IPS-15b (cell line): ENCODE measurements at regions not wholly inside any gene's neighbourhood (a gene's known extent, or its start where the extent isn't known, plus 50 kb on each side); places are given as distances from the start of the nearest gene placed in this dataset.

ENCODE experiments used
- H3K27me3 ChIP-seq: one replicate; pipeline ENCODE4 v1.6.1; 2013; ENCODE audit warnings: low read length; ENCODE audit not compliant: control insufficient read depth, insufficient read depth
- H3K36me3 ChIP-seq: one replicate; pipeline ENCODE4 v1.6.1; 2013; ENCODE audit warnings: low read length; ENCODE audit not compliant: control insufficient read depth, insufficient read depth
- H3K4me1 ChIP-seq: one replicate; pipeline ENCODE4 v1.6.1; 2013; ENCODE audit warnings: mild to moderate bottlenecking, low read length; ENCODE audit not compliant: control insufficient read depth, insufficient read depth
- H3K4me3 ChIP-seq: one replicate; pipeline ENCODE4 v1.5.1; 2013; ENCODE audit warnings: low read depth, low read length
- H3K9ac ChIP-seq: one replicate; pipeline ENCODE4 v1.6.1; 2013; ENCODE audit warnings: low read depth, mild to moderate bottlenecking, low read length
- H3K9me3 ChIP-seq: one replicate; pipeline ENCODE4 v1.6.1; 2013; ENCODE audit warnings: mild to moderate bottlenecking, low read length; ENCODE audit not compliant: control insufficient read depth, insufficient read depth

GRCh38 chr19:30228835-30229524, 143.2 kb upstream of the ZNF536 start:
- H3K4me3 ChIP-seq = peak overlapping the region; percentile 59
- H3K27me3 ChIP-seq = peaks cover 67% of the 10 kb centered on the region
- H3K9ac ChIP-seq = no peak overlapping the region
- peaks cover 18% of the 10 kb centered on the region for H3K4me1 ChIP-seq
- H3K9me3 ChIP-seq = no peaks in the 10 kb centered on the region
- H3K36me3 ChIP-seq = no peaks in the 10 kb centered on the region

- Histone ChIP-seq H3K27me3 (peaks cover 61% of the 10 kb centered on the region), H3K4me3 (peak overlapping the region; percentile 8), H3K9ac (no peak overlapping the region), H3K9me3 (no peaks in the 10 kb centered on the region), H3K4me1 (peaks cover 13% of the 10 kb centered on the region), H3K36me3 (no peaks in the 10 kb centered on the region)
Measured at GRCh38 chr19:30229525-30230174, 142.5 kb upstream of the ZNF536 start.

DNA sequence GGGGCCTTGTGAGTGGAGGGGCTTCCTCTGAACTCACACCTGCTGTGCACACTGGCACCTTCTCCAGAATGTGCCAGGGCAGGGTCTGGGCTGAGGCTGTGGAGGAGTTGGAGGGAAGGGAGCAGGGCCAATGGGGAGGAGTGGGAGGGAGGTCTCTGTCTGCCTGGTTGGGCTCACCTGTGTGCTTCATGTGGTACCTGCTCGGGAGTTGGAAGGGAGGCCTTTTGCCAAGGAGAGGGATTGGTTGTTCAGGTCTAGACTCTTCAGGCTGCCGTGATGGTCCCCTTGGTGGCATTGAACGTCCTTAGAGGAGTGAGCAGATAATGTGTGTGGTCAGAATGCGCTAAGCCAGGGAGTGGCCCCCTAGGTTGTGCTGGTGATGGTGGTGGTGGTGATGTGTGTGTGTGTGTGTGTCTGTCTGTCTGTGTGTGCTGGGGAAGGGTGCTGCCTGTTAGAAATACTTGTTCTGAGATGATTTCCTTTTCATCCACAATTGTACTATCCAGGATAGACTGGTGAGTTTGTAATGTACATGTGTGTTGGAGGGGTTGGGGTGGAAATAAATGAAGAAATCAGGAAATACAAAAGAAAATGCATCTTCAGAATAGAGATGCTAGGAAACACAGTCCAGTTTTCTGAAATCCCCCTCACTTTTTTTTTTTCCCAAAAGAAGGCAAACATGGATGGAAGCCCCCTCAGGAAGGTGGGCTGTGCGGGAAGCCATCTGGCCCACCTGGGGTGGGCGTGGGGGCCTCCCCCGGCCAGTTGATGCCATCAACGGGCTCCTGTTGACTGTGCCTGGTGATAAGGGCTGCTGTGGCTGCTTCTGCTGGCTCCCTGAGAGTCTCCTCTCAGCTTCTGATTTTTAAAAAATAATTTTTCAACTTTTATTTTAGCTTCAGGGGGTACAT, 140.5 kb upstream of the ZNF536 start:
- Histone ChIP-seq H3K4me3 (no peak overlapping the region), H3K27me3 (peaks cover 47% of the 10 kb centered on the region), H3K9ac (no peak overlapping the region)

GRCh38 chr19:30233375-30233774, 138.8 kb upstream of the ZNF536 start:
- Histone ChIP-seq H3K36me3 (no peaks in the 10 kb centered on the region), H3K9me3 (no peaks in the 10 kb centered on the region), H3K9ac (no peak overlapping the region), H3K4me3 (no peak overlapping the region), H3K27me3 (peaks cover 34% of the 10 kb centered on the region), H3K4me1 (peaks cover 8% of the 10 kb centered on the region)

More for the DNA sequence above, 140.5 kb upstream of the ZNF536 start:
- H3K36me3 ChIP-seq = no peaks in the 10 kb centered on the region
- peaks cover 8% of the 10 kb centered on the region for H3K4me1 ChIP-seq
- H3K9me3 ChIP-seq = no peaks in the 10 kb centered on the region

DNA sequence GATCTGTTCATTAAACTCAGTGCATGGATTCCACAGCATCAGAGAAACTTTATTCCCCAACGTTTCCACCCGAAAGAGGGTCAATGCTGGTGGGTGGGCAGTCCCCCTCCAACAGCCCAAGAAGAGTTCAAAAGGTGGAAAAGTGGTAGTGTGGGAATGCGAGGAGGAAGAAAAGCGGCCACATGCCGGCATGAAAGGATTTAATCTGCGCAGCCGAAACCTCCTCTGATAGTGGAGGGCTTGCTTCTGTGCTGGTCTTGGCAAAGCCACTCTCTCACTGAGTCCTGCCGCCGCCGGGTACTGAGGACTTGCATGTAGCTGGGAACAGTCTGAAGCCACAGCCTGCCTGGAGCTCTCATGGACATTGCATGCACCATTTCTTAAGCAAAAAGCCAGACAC, 136.2 kb upstream of the ZNF536 start:
- Histone ChIP-seq H3K4me1 (no peaks in the 10 kb centered on the region), H3K4me3 (no peak overlapping the region), H3K9ac (no peak overlapping the region), H3K27me3 (peaks cover 11% of the 10 kb centered on the region), H3K9me3 (no peaks in the 10 kb centered on the region), H3K36me3 (no peaks in the 10 kb centered on the region)

GRCh38 chr19:30236587-30236986, 135.6 kb upstream of the ZNF536 start:
- H3K4me3 ChIP-seq = no peak overlapping the region
- H3K4me1 ChIP-seq = no peaks in the 10 kb centered on the region
- no peak overlapping the region for H3K9ac ChIP-seq
- H3K9me3 ChIP-seq = no peaks in the 10 kb centered on the region
- no peaks in the 10 kb centered on the region for H3K36me3 ChIP-seq
- peaks cover 4% of the 10 kb centered on the region for H3K27me3 ChIP-seq

DNA sequence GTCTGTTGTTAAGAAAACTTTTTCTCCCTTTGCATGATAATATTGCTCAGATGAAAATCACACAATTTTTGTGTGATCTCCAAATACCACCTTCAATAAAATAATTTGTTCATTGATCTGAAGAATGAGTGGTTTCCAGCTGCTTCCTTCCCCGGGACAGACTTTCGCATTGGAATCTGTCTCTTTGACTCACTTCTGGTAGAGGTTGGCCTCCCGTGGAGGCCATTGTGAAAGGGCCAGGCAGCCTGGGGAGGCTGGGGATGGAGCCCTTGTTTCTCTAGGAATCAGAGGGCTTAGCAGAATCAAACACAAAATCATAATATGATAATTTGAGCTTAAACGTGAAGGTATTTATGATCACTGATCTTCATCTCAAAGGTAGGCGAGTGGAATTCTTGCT, 135.0 kb upstream of the ZNF536 start:
- no peaks in the 10 kb centered on the region for H3K9me3 ChIP-seq
- no peaks in the 10 kb centered on the region for H3K4me1 ChIP-seq
- no peak overlapping the region for H3K9ac ChIP-seq
- peaks cover 4% of the 10 kb centered on the region for H3K27me3 ChIP-seq
- no peak overlapping the region for H3K4me3 ChIP-seq
- no peaks in the 10 kb centered on the region for H3K36me3 ChIP-seq

GRCh38 chr19:30240904-30241695, 131.1 kb upstream of the ZNF536 start:
- no peaks in the 10 kb centered on the region for H3K9me3 ChIP-seq
- H3K27me3 ChIP-seq = no peaks in the 10 kb centered on the region
- H3K36me3 ChIP-seq = no peaks in the 10 kb centered on the region
- no peak overlapping the region for H3K4me3 ChIP-seq
- H3K9ac ChIP-seq = no peak overlapping the region
- no peaks in the 10 kb centered on the region for H3K4me1 ChIP-seq

DNA sequence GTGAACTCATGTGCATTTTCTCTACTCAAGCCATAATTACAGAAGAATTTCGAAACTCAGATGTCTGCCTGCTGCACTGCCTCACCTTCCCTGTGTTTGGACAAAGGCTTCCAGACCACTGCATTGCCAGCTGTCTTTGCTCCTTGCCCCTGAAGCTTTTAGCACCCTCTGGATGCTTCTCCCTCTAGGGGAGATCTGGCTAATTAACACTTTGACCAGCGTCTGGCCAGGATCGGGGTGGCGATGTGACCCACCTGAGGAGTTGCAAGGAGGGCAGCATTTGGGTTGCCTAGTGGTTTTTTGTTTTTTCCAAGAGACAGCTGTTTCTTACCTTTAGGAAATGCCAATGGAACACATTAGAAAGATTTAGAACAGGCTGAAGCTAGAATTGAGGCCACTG, 127.7 kb upstream of the ZNF536 start:
- no peak overlapping the region for H3K4me3 ChIP-seq
- no peaks in the 10 kb centered on the region for H3K36me3 ChIP-seq
- H3K9me3 ChIP-seq = no peaks in the 10 kb centered on the region
- H3K4me1 ChIP-seq = peaks cover 3% of the 10 kb centered on the region
- no peaks in the 10 kb centered on the region for H3K27me3 ChIP-seq
- H3K9ac ChIP-seq = no peak overlapping the region

DNA sequence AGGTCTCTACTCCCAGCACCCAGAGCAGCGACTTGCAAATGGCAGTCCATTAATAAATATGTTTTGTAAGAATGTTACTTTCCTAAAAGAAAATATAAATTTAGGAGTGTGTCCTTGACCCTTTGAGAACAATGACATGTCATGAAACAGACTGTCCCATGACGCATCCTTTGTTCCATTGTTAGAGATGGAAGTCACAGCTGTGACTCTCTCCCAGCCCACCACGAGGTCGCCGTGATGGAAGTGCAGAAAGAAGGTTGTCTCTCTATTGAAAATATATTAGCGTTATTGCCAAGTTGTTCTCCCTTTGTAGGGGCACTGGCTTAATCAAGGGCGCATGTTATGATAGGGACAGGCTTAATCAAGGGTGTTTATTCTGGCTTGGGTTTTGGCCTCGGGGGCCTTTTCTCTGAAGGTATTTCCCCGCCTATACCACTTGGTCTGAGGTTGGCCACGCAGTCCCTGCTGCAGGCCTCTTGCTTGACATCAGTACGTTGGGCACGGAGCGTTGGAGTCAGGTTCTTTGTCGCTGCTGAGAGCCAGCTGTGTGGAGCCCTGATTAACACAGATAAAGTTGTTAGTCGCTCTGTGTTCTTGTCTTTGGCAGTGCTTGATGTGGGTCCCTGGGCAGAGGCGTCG, 126.7 kb upstream of the ZNF536 start:
- Histone ChIP-seq H3K4me1 (peaks cover 3% of the 10 kb centered on the region), H3K9ac (no peak overlapping the region), H3K27me3 (no peaks in the 10 kb centered on the region), H3K9me3 (no peaks in the 10 kb centered on the region), H3K36me3 (no peaks in the 10 kb centered on the region), H3K4me3 (no peak overlapping the region)

GRCh38 chr19:30249911-30250310, 122.3 kb upstream of the ZNF536 start:
- H3K27me3 ChIP-seq = no peaks in the 10 kb centered on the region
- H3K9me3 ChIP-seq = no peaks in the 10 kb centered on the region
- H3K36me3 ChIP-seq = no peaks in the 10 kb centered on the region
- no peak overlapping the region for H3K4me3 ChIP-seq
- H3K9ac ChIP-seq = no peak overlapping the region
- H3K4me1 ChIP-seq = peaks cover 3% of the 10 kb centered on the region
